ENCODE measurements at regions not wholly inside any gene's neighbourhood (a gene's known extent, or its start where the extent isn't known, plus 50 kb on each side); places are given as distances from the start of the nearest gene placed in this dataset.

DNA sequence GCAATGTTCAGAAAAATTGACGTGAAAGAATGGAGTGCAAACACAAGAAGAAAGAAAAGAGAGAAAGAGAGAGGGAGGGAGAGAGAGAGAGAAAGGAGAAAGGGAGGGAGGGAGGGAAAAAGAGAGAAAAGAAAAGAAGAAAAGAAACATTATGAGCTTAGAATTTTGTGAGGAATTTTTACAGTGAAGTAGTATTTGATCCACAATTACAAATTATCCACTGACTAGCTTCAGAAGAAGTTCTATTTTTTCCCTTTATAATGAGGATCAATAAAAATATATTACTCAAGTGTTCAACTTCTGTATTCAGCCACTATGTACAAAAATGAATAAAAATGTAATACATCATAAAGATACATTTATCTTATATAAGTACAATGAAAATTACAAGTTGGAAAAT lies 494.5 kb upstream of the CA10 start:
- Histone ChIP-seq H3K36me3 (ENCODE audit: control insufficient read depth, insufficient read depth, low read length) (no peaks in the 10 kb centered on the region), H3K27me3 (ENCODE audit: control insufficient read depth, insufficient read depth, low read length) (no peaks in the 10 kb centered on the region), H3K4me3 (ENCODE audit: low read depth in 2 of 2, low read length in 2 of 2) (no peak overlapping the region), H3K4me1 (ENCODE audit: control insufficient read depth, insufficient read depth, low read length) (no peaks in the 10 kb centered on the region), H3K9me3 (ENCODE audit: control insufficient read depth, insufficient read depth, low read depth, low read length) (no peaks in the 10 kb centered on the region), H3K27ac (ENCODE audit: low read length) (no peak overlapping the region)
- TF ChIP-seq SIN3A (IDR thresholded peaks at IDR 0.05; ENCODE audit: borderline replicate concordance, insufficient read depth, low read depth, low read length): no peak
- TF ChIP-seq, protein P1, sequence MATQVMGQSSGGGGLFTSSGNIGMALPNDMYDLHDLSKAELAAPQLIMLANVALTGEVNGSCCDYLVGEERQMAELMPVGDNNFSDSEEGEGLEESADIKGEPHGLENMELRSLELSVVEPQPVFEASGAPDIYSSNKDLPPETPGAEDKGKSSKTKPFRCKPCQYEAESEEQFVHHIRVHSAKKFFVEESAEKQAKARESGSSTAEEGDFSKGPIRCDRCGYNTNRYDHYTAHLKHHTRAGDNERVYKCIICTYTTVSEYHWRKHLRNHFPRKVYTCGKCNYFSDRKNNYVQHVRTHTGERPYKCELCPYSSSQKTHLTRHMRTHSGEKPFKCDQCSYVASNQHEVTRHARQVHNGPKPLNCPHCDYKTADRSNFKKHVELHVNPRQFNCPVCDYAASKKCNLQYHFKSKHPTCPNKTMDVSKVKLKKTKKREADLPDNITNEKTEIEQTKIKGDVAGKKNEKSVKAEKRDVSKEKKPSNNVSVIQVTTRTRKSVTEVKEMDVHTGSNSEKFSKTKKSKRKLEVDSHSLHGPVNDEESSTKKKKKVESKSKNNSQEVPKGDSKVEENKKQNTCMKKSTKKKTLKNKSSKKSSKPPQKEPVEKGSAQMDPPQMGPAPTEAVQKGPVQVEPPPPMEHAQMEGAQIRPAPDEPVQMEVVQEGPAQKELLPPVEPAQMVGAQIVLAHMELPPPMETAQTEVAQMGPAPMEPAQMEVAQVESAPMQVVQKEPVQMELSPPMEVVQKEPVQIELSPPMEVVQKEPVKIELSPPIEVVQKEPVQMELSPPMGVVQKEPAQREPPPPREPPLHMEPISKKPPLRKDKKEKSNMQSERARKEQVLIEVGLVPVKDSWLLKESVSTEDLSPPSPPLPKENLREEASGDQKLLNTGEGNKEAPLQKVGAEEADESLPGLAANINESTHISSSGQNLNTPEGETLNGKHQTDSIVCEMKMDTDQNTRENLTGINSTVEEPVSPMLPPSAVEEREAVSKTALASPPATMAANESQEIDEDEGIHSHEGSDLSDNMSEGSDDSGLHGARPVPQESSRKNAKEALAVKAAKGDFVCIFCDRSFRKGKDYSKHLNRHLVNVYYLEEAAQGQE (IDR thresholded peaks at IDR 0.05; ENCODE audit: insufficient read depth in 1 of 2, low read depth in 2 of 2, low read length in 1 of 2): no peak
- ChIA-PET POLR2A (interaction anchor here (0.6 kb wide), 1 partner anchor 303 kb away, joined by 5 read pairs; no protein-coding TSS in a partner anchor), CTCF (no interaction called here)
- DNase-seq (ENCODE audit: low read depth, low spot score) (no peak), ATAC-seq (no peak)
- in situ Hi-C loops (cut with HindIII; ENCODE audit: low pct_unique_long_range_greater_than_20kb, low sequenced_read_pairs) (no loop called here), intact Hi-C loops (cut with micrococcal nuclease; ENCODE audit: unreplicated experiment) (no loop called here)
- no TSS peak for BruUV-seq (replicated peaks)

DNA sequence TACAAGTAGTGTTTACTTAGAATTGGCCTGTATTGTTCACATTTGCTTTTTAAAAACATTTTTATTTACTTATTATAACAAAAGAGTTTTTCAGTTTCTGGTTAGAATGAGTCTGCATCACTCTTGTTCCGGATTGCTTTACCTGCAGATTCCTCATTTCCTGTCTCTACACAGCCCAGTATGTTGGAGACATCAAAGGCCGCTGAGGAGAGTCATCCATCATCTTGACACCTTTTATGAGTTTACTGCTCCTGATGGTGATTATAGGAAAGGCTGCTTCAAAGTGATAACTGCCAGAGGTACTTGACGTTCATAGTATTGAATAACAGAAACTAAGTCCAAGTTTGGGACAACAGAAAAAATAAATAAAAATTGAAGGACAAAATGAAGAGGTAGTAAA lies 490.5 kb upstream of the CA10 start:
- ChIA-PET CTCF (no interaction called here), POLR2A (no interaction called here)

More for the DNA sequence above, 490.5 kb upstream of the CA10 start:
- in situ Hi-C loops (cut with HindIII; ENCODE audit: low pct_unique_long_range_greater_than_20kb, low sequenced_read_pairs): no loop called here
- no peak overlapping the region for H3K27ac ChIP-seq (ENCODE audit: low read length)
- H3K4me1 ChIP-seq (ENCODE audit: control insufficient read depth, insufficient read depth, low read length): no peaks in the 10 kb centered on the region
- no peaks in the 10 kb centered on the region for H3K27me3 ChIP-seq (ENCODE audit: control insufficient read depth, insufficient read depth, low read length)
- no peak for DNase-seq (ENCODE audit: low read depth, low spot score)
- intact Hi-C loops (cut with micrococcal nuclease; ENCODE audit: unreplicated experiment): no loop called here
- no peak for TF ChIP-seq POLR2AphosphoS5 (IDR thresholded peaks at IDR 0.05; ENCODE audit: low read depth, low read length)
- TF ChIP-seq CTCF (IDR thresholded peaks at IDR 0.05): no peak
- no peak for TF ChIP-seq SIN3A (IDR thresholded peaks at IDR 0.05; ENCODE audit: borderline replicate concordance, insufficient read depth, low read depth, low read length)
- TF ChIP-seq TCF7L2 (IDR thresholded peaks at IDR 0.05; ENCODE audit: low read depth, low read length): no peak
- TF ChIP-seq, protein P1 (IDR thresholded peaks at IDR 0.05; ENCODE audit: insufficient read depth in 1 of 2, low read depth in 2 of 2, low read length in 1 of 2): no peak
- no peak for ATAC-seq
- no TSS peak for BruUV-seq (replicated peaks)
- no peak overlapping the region for H3K4me3 ChIP-seq (ENCODE audit: low read depth in 2 of 2, low read length in 2 of 2)
- no peaks in the 10 kb centered on the region for H3K9me3 ChIP-seq (ENCODE audit: control insufficient read depth, insufficient read depth, low read depth, low read length)
- no peaks in the 10 kb centered on the region for H3K36me3 ChIP-seq (ENCODE audit: control insufficient read depth, insufficient read depth, low read length)

Data from Panc1 (cell line).